Astrocyte (in vitro differentiated cells and primary cell): ENCODE measurements at regions not wholly inside any gene's neighbourhood (a gene's known extent, or its start where the extent isn't known, plus 50 kb on each side); places are given as distances from the start of the nearest gene placed in this dataset.

Source experiments
- DNase-seq: peaks from one replicate; pipeline ENCODE4 v3.0.0-alpha.2; 2010; ENCODE audit warnings: low read depth
- FAIRE-seq: peaks from 2 replicates; lab custom pipeline; 2011; peaks lifted over from hg19 to GRCh38; lab: Jason Lieb, UNC
- H2AFZ ChIP-seq: 2 replicates; pipeline ENCODE4 v1.6.0; 2012; ENCODE audit warnings: low read depth, low read length, inconsistent platforms
- H3K27ac ChIP-seq: 2 replicates; pipeline ENCODE4 v1.5.1; 2011; ENCODE audit warnings: low read depth, low read length, inconsistent platforms
- H3K27me3 ChIP-seq: 2 replicates; pipeline ENCODE4 v1.6.0; 2011; ENCODE audit warnings: low read length, inconsistent platforms; ENCODE audit not compliant: insufficient read depth
- H3K36me3 ChIP-seq: 2 replicates; pipeline ENCODE4 v1.5.1; 2011; ENCODE audit warnings: low read length, inconsistent platforms; ENCODE audit not compliant: insufficient read depth
- H3K4me1 ChIP-seq: 2 replicates; pipeline ENCODE4 v1.5.1; 2011; ENCODE audit warnings: low read length, inconsistent platforms; ENCODE audit not compliant: insufficient read depth
- H3K4me2 ChIP-seq: 2 replicates; pipeline ENCODE4 v1.6.0; 2012; ENCODE audit warnings: low read length, inconsistent platforms
- H3K4me3 ChIP-seq: 2 replicates; pipeline ENCODE4 v1.5.1; 2011; ENCODE audit warnings: low read depth, mild to moderate bottlenecking, low read length, inconsistent platforms; ENCODE audit not compliant: insufficient read depth
- H3K79me2 ChIP-seq: 2 replicates; pipeline ENCODE4 v1.6.0; 2012; ENCODE audit warnings: mild to moderate bottlenecking, low read length, inconsistent platforms; ENCODE audit not compliant: insufficient read depth
- H3K9ac ChIP-seq: 2 replicates; pipeline ENCODE4 v1.6.0; 2012; ENCODE audit warnings: mild to moderate bottlenecking, low read length, inconsistent platforms
- H3K9me3 ChIP-seq: 2 replicates; pipeline ENCODE4 v1.5.1; 2012; ENCODE audit warnings: low read depth, mild to moderate bottlenecking, low read length, inconsistent platforms; ENCODE audit not compliant: insufficient read depth
- H4K20me1 ChIP-seq: 2 replicates; pipeline ENCODE4 v1.6.0; 2012; ENCODE audit warnings: low read length, inconsistent platforms; ENCODE audit not compliant: insufficient read depth
- H3K27ac Mint-ChIP-seq: one replicate; pipeline ENCODE4 v1.8.0; 2021; ENCODE audit warnings: mild to moderate bottlenecking, mixed read lengths; ENCODE audit not compliant: unreplicated experiment
- H3K27me3 Mint-ChIP-seq: one replicate; pipeline ENCODE4 v1.8.0; 2021; ENCODE audit warnings: low read depth, mixed read lengths; ENCODE audit not compliant: unreplicated experiment
- H3K36me3 Mint-ChIP-seq: one replicate; pipeline ENCODE4 v1.8.0; 2021; ENCODE audit warnings: low read depth, mixed read lengths; ENCODE audit not compliant: unreplicated experiment
- H3K4me1 Mint-ChIP-seq: one replicate; pipeline ENCODE4 v1.8.0; 2021; ENCODE audit warnings: low read depth, mixed read lengths; ENCODE audit not compliant: unreplicated experiment
- H3K4me3 Mint-ChIP-seq: one replicate; pipeline ENCODE4 v1.8.0; 2021; ENCODE audit warnings: mild to moderate bottlenecking, moderate library complexity, mixed read lengths; ENCODE audit not compliant: unreplicated experiment
- H3K9me3 Mint-ChIP-seq: one replicate; pipeline ENCODE4 v1.8.0; 2021; ENCODE audit warnings: mild to moderate bottlenecking, mixed read lengths; ENCODE audit not compliant: unreplicated experiment
- CTCF ChIP-seq: IDR thresholded peaks from 2 replicates; pipeline ENCODE4 v1.5.1; 2011; ENCODE audit warnings: low read depth, mild to moderate bottlenecking, inconsistent platforms, low read length, moderate library complexity; ENCODE audit not compliant: insufficient read depth
- EZH2 ChIP-seq: IDR thresholded peaks from 2 replicates; pipeline ENCODE4 v1.6.1; 2012; ENCODE audit warnings: mild to moderate bottlenecking, low read length, inconsistent platforms; ENCODE audit not compliant: insufficient read depth

- H3K9me3 ChIP-seq, result no peaks in the 10 kb centered on the region
- no peaks in the 10 kb centered on the region for H3K36me3 Mint-ChIP-seq
- H3K36me3 ChIP-seq, result no peaks in the 10 kb centered on the region
- no peaks in the 10 kb centered on the region for H4K20me1 ChIP-seq
- H3K4me2 ChIP-seq, result no peak overlapping the region
- no peak for FAIRE-seq
- H3K27ac Mint-ChIP-seq, result peak overlapping the region; percentile 44
- no peaks in the 10 kb centered on the region for H3K79me2 ChIP-seq
- no peak overlapping the region for H3K4me3 ChIP-seq
- H3K9me3 Mint-ChIP-seq, result peaks cover 2% of the 10 kb centered on the region
- H3K4me1 ChIP-seq, result no peaks in the 10 kb centered on the region
- H3K4me3 Mint-ChIP-seq, result no peak overlapping the region
- DNase-seq, result peak; percentile 70
- H3K27ac ChIP-seq, result no peak overlapping the region
- H3K27me3 Mint-ChIP-seq, result no peaks in the 10 kb centered on the region
- TF ChIP-seq EZH2 (no peak), CTCF (no peak)
- H3K4me1 Mint-ChIP-seq, result peaks cover 15% of the 10 kb centered on the region
- no peak overlapping the region for H2AFZ ChIP-seq
- no peak overlapping the region for H3K9ac ChIP-seq
- H3K27me3 ChIP-seq, result no peaks in the 10 kb centered on the region
Measured at GRCh38 chr7:24197852-24198251, 86.1 kb upstream of the NPY start.

GRCh38 chr7:24199978-24200377 lies 84.0 kb upstream of the NPY start:
- H3K27ac ChIP-seq, result no peak overlapping the region
- Mint-ChIP-seq H3K4me1 (peaks cover 15% of the 10 kb centered on the region), H3K27me3 (peaks cover 4% of the 10 kb centered on the region), H3K27ac (no peak overlapping the region), H3K4me3 (no peak overlapping the region), H3K36me3 (no peaks in the 10 kb centered on the region), H3K9me3 (peaks cover 2% of the 10 kb centered on the region)
- H2AFZ ChIP-seq, result no peak overlapping the region
- H3K4me1 ChIP-seq, result no peaks in the 10 kb centered on the region
- no peak overlapping the region for H3K4me2 ChIP-seq
- no peak overlapping the region for H3K9ac ChIP-seq
- no peak for FAIRE-seq
- H3K79me2 ChIP-seq, result no peaks in the 10 kb centered on the region
- H3K27me3 ChIP-seq, result no peaks in the 10 kb centered on the region
- no peak for TF ChIP-seq EZH2
- TF ChIP-seq CTCF, result no peak
- H3K36me3 ChIP-seq, result no peaks in the 10 kb centered on the region
- no peak overlapping the region for H3K4me3 ChIP-seq
- DNase-seq, result peak; percentile 46
- H3K9me3 ChIP-seq, result peaks cover 3% of the 10 kb centered on the region
- no peaks in the 10 kb centered on the region for H4K20me1 ChIP-seq

- peaks cover 4% of the 10 kb centered on the region for H3K27me3 Mint-ChIP-seq
- H3K4me3 Mint-ChIP-seq, result no peak overlapping the region
- no peak for DNase-seq
- Histone ChIP-seq H3K4me2 (no peak overlapping the region), H3K4me3 (no peak overlapping the region), H3K27ac (no peak overlapping the region), H3K79me2 (no peaks in the 10 kb centered on the region), H3K36me3 (no peaks in the 10 kb centered on the region), H3K4me1 (no peaks in the 10 kb centered on the region), H3K9me3 (peaks cover 3% of the 10 kb centered on the region), H2AFZ (no peak overlapping the region), H3K27me3 (no peaks in the 10 kb centered on the region), H3K9ac (no peak overlapping the region), H4K20me1 (no peaks in the 10 kb centered on the region)
- no peaks in the 10 kb centered on the region for H3K9me3 Mint-ChIP-seq
- H3K4me1 Mint-ChIP-seq, result peaks cover 15% of the 10 kb centered on the region
- H3K36me3 Mint-ChIP-seq, result no peaks in the 10 kb centered on the region
- H3K27ac Mint-ChIP-seq, result no peak overlapping the region
- TF ChIP-seq CTCF (no peak), EZH2 (no peak)
- no peak for FAIRE-seq
Measured at GRCh38 chr7:24200407-24200966, 83.5 kb upstream of the NPY start.
